DND-41 (cell line): ENCODE measurements at regions not wholly inside any gene's neighbourhood (a gene's known extent, or its start where the extent isn't known, plus 50 kb on each side); places are given as distances from the start of the nearest gene placed in this dataset.

Source experiments
- CTCF ChIP-seq: IDR thresholded peaks from 2 replicates; pipeline ENCODE4 v1.5.1; 2012; ENCODE audit warnings: borderline replicate concordance, low read length, moderate library complexity, mild to moderate bottlenecking; ENCODE audit not compliant: poor library complexity, severe bottlenecking; ENCODE audit errors: extremely low read depth
- EZH2 ChIP-seq: IDR thresholded peaks from 3 replicates; pipeline ENCODE4 v1.6.1; 2012; ENCODE audit warnings: borderline replicate concordance, low read depth, mild to moderate bottlenecking, moderate library complexity, low read length, inconsistent platforms; ENCODE audit not compliant: severe bottlenecking

- TF ChIP-seq CTCF (no peak), EZH2 (no peak)
Observed at GRCh38 chr6:27130668-27131428, 116.7 kb upstream of the PRSS16 start.
